ENCODE measurements at regions not wholly inside any gene's neighbourhood (a gene's known extent, or its start where the extent isn't known, plus 50 kb on each side); places are given as distances from the start of the nearest gene placed in this dataset.

DNA sequence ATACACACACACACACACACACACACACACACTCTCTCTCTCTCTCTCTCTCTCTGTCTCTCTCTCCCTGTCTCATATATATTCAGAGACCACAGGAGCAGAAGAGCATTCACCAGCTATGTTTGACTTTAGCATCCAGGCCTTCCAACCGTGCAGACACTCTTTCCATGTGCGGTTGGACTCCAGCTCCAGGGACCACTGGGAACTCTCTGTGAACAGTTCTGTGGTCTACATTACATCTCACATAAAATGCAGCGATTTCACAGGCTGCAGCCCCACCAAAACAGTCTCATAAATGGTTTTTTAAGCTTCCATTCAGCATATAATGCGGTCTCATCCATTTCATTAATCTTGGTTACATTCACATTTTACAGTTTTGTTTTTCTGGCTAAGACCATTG is 508.4 kb upstream of the SULF2 start:
- DNase-seq, result no peak

GRCh38 chr20:48292806-48293205 is 507.5 kb upstream of the SULF2 start:
- DNase-seq, result no peak

- no peak for DNase-seq
Measured at GRCh38 chr20:48291896-48292295, 506.6 kb upstream of the SULF2 start.

GRCh38 chr20:48288930-48289507 is 503.7 kb upstream of the SULF2 start:
- no peak for DNase-seq

DNA sequence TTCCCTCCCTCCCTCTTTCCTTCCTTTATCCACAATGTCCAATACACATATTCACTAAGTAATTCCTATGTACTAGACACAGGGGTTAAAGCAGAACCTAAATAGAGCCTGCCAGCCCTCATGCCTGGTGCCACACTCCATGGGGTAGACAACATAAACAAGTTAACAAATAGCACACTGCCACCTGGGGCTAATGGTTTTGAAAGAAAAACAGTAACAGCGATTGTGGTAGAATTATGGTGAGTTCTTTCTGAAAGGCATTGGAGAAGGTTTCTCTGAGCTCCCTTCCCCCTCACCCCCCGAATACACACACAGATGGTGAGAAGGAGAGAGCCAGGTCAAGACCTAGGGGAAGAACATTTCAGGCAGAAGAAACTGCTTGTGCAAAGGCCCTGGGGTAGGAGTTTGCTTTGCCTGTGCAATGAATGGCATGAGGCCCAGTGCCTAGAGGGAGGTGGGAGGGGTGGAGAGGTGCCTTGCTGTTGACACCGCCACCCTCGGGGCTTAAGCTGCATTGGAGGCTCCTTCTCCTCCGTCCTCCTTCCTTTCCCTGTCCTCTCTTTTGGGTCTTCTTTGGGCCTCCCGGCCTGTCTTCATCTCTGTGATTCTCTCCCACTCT is 502.4 kb upstream of the SULF2 start:
- DNase-seq, result no peak

DNA sequence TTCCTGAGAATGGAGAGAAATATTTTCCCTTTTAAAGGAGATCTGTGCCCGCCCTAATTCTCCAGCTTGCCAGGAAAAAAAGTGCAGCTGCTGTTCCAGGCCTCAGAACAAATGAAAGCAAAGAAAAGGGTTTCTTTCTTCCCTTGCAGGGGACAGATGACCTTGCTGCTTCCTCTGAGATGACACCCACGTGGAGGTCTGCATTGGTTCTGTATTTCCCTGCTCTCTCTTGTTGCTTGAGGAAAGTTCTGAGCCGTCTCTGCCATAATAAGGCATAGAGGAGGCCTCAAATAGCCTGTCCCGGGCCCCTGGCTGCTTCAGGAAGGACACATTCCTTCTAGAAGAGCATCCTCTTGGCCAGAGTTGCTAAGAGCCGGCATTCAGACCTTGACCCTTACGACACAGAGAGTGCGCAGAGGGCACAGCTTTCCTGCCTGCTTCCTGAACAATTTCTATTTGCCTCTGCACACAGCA is 501.8 kb upstream of the SULF2 start:
- no peak for DNase-seq

- DNase-seq, result no peak
Measured at GRCh38 chr20:48286601-48287000, 501.3 kb upstream of the SULF2 start.

GRCh38 chr20:48285656-48286055 is 500.4 kb upstream of the SULF2 start:
- no peak for DNase-seq

DNA sequence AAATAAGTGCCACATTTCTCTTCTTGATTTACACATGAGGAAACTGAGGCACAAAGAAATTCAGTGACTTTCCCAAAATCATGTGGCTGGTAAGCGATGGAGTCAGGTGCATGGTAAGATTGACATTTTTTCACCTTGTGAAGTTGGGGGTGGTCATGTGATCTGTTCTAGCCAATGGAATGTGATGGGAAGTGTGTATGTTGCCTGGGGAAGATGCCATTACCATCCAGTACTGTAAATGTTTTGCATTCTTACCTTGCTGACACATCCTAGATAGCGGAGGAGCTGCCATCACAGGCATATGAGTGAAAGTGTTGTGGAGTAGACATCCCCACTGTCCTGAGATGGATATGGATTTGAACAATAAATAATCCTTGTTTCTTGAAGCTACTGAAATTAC is 499.6 kb upstream of the SULF2 start:
- no peak for DNase-seq

- DNase-seq, result no peak
Measured at GRCh38 chr20:48284315-48284714, 499.0 kb upstream of the SULF2 start.

DNA sequence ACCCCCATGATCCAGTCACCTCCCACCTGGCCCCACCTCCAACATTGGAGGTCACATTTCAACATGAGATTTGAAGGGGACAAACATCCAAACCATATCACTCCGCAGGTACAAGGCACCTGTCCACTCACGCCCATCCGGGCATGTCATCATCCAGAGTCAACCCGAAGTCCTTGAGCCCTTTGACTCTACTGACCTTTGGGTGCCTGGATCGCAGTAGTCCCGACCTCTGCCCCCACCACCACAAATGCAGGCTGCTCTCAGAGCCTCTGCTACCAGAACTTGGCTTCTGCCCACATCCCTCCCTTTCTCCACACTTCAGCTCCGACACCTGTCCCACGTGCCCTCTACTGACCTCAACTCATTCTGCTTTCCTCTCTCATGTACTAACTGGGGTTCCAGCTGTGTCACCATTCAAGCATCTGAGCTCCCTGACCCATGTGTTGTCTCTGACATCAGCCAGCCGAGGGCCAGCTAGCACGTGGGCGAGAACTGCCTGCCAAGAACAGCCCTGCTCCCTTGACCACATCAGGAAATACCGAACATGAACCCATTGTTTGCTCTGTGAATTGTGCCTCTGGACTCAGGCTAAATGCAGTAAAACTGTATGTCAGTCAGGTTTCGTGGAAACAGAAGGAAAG is 498.3 kb upstream of the SULF2 start:
- no peak for DNase-seq

DNA sequence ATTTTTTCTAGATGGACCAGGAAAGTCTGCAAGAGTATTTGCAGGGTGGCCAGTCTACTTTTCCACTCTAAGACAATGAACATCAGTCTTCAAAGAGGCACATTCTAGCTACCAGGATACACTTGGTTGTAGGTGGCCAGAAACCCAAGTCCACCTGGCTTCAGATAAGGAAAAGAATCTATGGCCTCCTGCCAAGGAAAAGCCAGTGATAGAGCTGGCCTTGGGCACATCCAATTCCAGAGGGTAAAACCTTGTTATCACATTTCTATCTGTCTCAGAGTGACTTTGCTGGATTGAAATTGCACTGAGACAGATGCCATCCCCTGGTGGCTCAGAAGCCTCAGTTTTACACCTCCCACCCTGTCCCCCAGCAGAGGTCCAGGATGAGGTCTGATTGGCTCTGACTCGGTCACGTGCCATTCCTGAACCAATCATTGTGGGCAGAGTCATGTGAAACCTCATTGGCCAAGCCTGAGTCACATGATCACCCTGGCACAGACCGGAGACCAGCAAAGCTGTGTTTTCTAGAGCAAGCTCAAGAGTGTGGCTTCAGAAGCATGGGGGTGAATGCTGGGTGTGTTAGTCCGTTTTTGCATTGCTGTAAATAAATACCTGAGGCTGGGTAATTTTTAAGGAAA is 497.4 kb upstream of the SULF2 start:
- DNase-seq, result no peak

GRCh38 chr20:48281501-48281900 is 496.2 kb upstream of the SULF2 start:
- no peak for DNase-seq

DNA sequence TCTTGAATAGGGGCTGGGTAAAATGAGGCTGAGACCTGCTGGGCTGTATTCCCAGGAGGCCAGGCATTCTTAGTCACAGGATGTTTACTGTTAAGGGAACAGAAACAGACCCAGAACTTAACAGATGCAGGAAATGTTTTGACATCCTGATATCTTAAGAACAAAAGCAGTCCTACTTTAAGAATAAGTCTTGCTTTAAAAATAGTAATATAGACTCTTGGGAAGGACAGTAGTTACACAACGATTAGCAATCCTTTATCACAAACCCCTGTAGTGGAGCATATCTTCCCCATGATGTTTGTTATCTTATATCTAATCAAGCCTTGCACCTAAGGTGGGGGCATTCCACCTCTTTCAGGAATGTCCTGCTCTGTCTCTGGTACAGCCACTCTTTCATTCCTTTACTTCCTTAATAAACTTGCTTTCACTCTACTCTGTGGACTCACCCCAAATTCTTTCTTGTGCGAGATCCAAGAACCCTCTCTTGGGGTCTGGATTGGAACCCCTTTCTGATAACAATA is 493.7 kb upstream of the SULF2 start:
- DNase-seq, result no peak

DNA sequence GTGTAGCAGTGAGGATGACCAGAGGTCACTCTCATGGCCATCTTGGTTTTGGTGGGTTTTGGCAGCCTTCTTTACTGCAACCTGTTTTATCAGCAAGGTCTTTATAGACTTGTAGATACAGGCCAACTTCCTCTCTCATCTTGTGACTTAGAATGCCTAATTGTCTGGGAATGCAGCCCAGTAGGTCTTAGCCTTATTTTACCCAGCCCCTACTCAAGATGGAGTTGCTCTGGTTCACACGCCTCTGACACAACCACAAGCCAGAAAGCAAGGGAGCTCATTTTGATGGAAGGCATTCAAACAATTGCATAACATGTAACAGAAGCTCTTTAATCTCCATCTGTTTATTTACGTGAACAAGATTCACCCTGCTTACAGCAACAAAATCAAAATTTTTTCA is 492.0 kb upstream of the SULF2 start:
- DNase-seq, result no peak

DNA sequence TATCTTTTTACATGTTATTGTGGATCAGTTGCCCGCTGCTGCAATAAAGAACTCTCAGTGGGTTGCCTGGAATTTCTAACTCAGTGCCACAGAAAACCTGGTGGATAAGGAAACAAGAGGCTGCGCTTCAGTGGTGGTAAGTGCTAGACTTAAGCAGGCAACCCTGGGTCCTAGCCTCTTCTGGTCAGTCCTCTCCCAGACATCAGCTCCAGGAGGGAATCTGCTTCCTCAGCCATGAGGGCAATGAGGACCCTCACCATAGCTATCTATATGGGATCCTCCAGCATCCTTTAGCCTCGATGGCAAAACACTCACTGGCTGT is 490.7 kb upstream of the SULF2 start:
- DNase-seq, result no peak

- no peak for DNase-seq
Measured at GRCh38 chr20:48275286-48276020, 490.2 kb upstream of the SULF2 start.

GRCh38 chr20:48273843-48274242 is 488.6 kb upstream of the SULF2 start:
- no peak for DNase-seq

GRCh38 chr20:48270885-48271284 is 485.6 kb upstream of the SULF2 start:
- DNase-seq, result no peak

GRCh38 chr20:48267860-48268633 is 482.8 kb upstream of the SULF2 start:
- DNase-seq, result no peak

DNA sequence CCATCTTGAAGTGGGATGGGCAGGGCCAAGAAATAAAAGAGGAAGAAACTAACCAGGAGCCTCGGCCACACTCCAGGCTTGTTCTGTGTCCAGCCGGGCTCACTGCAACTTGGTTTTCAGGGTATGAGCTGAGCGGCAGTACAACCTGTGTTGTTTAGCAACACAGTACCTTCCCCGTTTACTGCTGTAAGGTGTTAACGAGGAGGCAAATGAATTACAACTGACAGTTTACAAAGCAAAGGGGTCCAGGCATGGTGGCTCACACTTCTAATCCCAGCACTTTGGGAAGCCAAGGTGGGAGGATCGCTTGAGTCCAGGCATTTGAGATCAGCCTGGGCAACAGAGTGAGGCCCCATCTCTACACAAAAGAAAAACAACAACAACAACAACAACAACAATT is 481.3 kb upstream of the SULF2 start:
- DNase-seq, result no peak

GRCh38 chr20:48265791-48266190 is 480.5 kb upstream of the SULF2 start:
- DNase-seq, result no peak

DNA sequence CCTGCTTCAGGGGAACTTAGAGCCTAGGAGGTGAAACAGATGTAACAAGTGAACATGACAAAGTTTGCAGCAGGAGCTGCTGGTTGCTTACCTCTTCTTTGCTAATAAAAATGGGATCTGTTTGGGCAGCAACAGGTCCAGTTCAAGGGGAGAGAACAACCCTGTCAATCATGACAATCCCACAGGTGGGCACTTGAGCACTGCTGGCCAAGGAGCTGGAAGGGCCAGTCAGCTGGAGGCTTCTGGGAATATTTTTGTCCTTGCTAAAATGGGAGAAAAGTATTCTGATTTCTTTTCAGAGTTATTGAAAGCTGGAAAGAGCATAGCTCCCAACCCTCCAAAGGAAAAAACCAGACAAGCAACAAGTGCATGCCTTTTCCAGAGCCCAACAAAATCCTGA is 477.7 kb upstream of the SULF2 start:
- no peak for DNase-seq

Measured in stimulated activated naive CD4-positive, alpha-beta T cell (primary cell).